NB4 (cell line): ENCODE measurements at regions not wholly inside any gene's neighbourhood (a gene's known extent, or its start where the extent isn't known, plus 50 kb on each side); places are given as distances from the start of the nearest gene placed in this dataset.

Experiments used
- DNase-seq: peaks from one replicate; pipeline ENCODE4 v3.0.0; 2010; ENCODE audit warnings: low read depth
- H3K4me3 ChIP-seq: one replicate; pipeline ENCODE4 v1.5.1; 2011; ENCODE audit warnings: mild to moderate bottlenecking, low read depth, low read length, moderate library complexity
- CTCF ChIP-seq: IDR thresholded peaks from one replicate; pipeline ENCODE4 v1.5.1; 2012; ENCODE audit warnings: low read depth, low read length
- MAX ChIP-seq: IDR thresholded peaks from 2 replicates; pipeline ENCODE4 v1.6.1; 2011; ENCODE audit warnings: low read depth, low read length
- MYC ChIP-seq: IDR thresholded peaks from 2 replicates; pipeline ENCODE4 v1.6.1; 2011; ENCODE audit warnings: low read depth, low read length
- POLR2A ChIP-seq: IDR thresholded peaks from 2 replicates; pipeline ENCODE4 v1.6.1; 2011; ENCODE audit warnings: mild to moderate bottlenecking; ENCODE audit not compliant: insufficient read length; ENCODE audit errors: extremely low read depth

GRCh38 chr20:58568126-58568482, 52.9 kb upstream of the APCDD1L start:
- TF ChIP-seq CTCF = no peak
- TF ChIP-seq POLR2A = no peak
- no peak for DNase-seq
- H3K4me3 ChIP-seq = no peak overlapping the region

GRCh38 chr20:58567437-58567836, 52.2 kb upstream of the APCDD1L start:
- DNase-seq = no peak
- no peak for TF ChIP-seq MAX
- TF ChIP-seq CTCF = no peak
- H3K4me3 ChIP-seq = no peak overlapping the region

GRCh38 chr20:58566981-58567380, 51.8 kb upstream of the APCDD1L start:
- no peak for DNase-seq
- TF ChIP-seq MYC = no peak
- TF ChIP-seq POLR2A = no peak
- TF ChIP-seq CTCF = no peak
- no peak for TF ChIP-seq MAX
- no peak overlapping the region for H3K4me3 ChIP-seq

- DNase-seq = no peak
- TF ChIP-seq MYC = no peak
- no peak for TF ChIP-seq CTCF
- TF ChIP-seq MAX = no peak
- TF ChIP-seq POLR2A = no peak
- no peak overlapping the region for H3K4me3 ChIP-seq
These were observed 50.4 kb upstream of the APCDD1L start for GRCh38 chr20:58565461-58566175.
